GM18519 (cell line): ENCODE measurements at regions not wholly inside any gene's neighbourhood (a gene's known extent, or its start where the extent isn't known, plus 50 kb on each side); places are given as distances from the start of the nearest gene placed in this dataset.
"Not testable (repeated sequence)": the region's sequence is repeated elsewhere in the genome, so short reads cannot be mapped to it uniquely, and the experiment has no call there.

Experiments
- ATAC-seq: cut with Tn5 transposase; IDR thresholded peaks from one replicate; pipeline ENCODE4 v1.9.1; 2021; ENCODE audit warnings: mild to moderate bottlenecking, moderate library complexity; ENCODE audit not compliant: unreplicated experiment, low FRiP score

DNA sequence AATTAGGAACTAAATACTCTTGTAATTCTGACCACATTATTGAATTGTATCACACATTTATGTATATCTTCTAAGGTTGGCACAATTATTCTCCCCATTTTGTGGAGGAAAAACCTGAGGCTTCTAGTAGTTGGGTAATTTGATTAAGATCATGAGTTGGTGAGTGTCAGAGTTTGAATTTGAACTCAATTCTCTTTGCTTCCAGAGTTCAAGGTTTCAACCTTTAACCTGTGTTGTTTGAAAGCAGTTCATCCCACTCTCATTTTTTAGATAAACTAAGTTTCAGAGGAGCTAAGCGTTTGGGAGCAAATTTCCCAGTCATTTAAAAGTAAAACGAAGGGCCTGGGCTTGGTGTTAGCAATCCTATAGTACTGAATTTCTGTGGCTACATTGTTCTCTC, 293.4 kb downstream of the ADGRL2 start:
- no peak for ATAC-seq

GRCh38 chr1:82091729-82092128, 291.0 kb downstream of the ADGRL2 start:
- no peak for ATAC-seq

DNA sequence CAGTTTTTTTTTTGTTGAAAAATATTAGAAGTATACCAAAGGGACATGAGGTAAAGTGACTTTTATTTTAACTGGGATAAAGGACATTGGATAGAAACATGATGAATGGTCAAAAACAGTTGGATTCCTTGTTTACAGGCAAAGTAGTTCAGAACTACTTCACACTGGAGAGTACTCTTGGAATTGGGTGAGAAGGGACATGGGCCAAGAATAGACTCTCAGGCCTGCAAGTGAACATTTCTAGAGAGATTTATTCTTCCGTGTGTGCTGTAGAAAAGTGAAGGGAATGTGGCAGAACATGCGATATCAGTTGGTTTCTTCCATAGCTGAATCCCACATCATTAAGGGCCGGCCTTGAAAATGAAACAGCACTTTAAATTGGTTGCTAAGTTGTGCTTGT, 290.5 kb downstream of the ADGRL2 start:
- no peak for ATAC-seq

DNA sequence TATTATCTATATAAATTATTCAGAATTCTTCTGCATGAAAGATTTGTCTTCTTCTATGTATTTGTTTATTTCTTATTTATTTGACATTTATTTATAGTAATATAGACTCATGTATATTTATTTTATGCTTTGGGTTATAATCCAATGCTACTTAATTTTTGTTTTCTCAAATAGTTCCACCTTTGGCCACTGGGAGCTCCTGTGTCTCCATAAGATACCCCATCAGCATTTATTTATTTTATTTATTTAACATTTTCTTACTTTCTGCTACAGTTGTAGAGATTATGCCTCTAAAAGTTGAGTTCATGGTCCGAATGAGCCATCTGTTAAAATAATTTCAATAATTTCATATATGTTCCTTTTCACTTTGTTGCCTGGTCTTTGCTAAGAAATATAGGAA, 289.4 kb downstream of the ADGRL2 start:
- ATAC-seq, result no peak

- no peak for ATAC-seq
These were observed 286.0 kb downstream of the ADGRL2 start for GRCh38 chr1:82086739-82087138.

DNA sequence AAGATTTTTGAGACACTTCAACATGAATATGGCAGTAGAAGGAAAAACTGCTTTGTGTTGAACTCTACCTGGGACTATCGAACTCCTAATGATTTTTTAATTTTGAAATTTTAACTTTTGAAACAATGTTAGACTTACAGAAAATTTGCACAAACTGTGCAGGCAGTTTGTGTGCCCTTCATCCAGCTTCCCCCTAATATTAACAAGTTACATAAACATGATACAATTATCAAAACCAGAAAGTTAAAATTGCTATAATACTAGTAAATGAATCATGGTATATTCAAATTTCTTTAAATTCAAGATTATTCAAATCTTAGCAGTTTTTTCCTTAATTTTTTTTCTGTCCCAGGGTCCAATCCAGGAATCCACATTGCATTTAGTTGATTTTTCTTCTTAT, 278.9 kb downstream of the ADGRL2 start:
- no peak for ATAC-seq

GRCh38 chr1:82073659-82074058, 272.9 kb downstream of the ADGRL2 start:
- no peak for ATAC-seq

- ATAC-seq, result no peak
These were observed 272.3 kb downstream of the ADGRL2 start for GRCh38 chr1:82073071-82073470.

DNA sequence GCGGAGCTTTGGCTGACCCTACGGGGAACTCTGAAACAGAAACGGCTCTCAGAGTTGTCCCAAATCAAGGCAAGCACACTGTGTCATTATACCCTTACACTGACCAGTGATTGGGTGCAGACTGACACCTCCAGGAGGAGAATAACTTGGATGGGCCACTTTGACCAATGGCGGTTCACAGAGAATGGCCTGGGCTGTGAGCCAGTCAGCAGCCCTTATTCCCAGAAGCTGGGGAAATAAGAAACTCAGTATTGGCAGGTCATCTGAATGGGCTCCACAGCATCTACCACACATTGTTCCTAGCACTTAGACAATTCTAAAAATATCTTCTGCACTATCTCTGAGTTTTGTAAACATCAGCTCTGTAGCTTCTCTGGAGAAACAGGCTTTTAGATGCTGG, 265.2 kb downstream of the ADGRL2 start:
- no peak for ATAC-seq

- no peak for ATAC-seq
These were observed 264.0 kb downstream of the ADGRL2 start for GRCh38 chr1:82064691-82065090.

GRCh38 chr1:82062206-82062605, 261.5 kb downstream of the ADGRL2 start:
- no peak for ATAC-seq

- no peak for ATAC-seq
These were observed 259.2 kb downstream of the ADGRL2 start for GRCh38 chr1:82059959-82060358.

- ATAC-seq, result no peak
These were observed 256.3 kb downstream of the ADGRL2 start for GRCh38 chr1:82057011-82057410.

DNA sequence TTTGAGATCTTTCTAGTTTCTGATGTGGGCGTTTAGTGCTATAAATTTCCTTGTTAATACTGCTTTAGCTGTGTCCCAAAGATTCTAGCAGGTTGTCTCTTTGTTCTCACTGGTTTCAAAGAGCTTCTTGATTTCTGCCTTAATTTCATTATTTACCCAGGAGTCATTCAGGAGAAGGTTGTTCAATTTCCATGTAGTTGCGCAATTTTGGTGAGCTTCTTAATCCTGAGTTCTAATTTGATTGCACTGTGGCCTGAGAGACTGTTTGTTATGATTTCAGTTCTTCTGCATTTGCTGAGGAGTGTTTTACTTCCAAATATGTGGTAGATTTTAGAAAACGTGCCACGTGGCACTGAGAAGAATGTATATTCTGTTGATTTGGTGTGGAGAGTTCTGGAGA, 254.6 kb downstream of the ADGRL2 start:
- ATAC-seq, result not testable (repeated sequence)

GRCh38 chr1:82052563-82052962, 251.8 kb downstream of the ADGRL2 start:
- ATAC-seq, result no peak

DNA sequence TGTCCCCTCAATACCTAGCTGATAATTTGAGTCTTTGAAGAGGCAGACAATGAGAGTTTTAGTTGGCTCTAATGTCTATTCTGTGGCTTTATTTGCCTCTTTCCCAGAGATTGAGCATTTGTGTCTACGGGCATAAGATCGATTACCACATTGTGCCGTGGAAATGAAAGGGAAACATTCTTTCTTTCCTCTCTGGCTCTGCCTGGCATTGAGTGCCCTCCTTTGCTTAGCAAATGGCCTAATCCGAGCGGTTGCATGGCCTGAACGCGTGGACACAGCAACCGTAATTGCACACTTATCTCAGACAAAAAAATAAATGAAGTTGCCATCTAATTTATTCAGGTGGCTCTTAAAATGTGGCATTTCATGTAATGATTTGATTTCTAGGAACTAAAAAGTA, 247.9 kb downstream of the ADGRL2 start:
- no peak for ATAC-seq

DNA sequence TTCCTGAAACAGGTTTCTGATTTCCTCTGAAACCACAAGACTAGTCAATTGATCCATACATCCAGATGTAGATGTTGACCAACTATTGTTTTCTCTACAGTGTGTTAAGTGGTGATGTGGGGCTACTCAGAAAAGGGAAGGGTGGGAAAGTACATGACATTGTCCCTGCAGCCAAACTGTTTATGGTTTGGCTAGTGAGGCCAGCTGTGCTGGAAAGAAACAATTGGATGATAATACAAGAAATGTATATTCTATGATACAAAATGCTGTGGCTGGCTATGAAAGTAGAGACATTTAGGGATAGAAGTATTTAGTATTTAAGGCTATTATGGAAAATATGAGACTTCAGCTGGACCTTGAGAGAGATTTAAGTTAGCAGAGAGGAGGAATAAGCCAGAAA, 244.5 kb downstream of the ADGRL2 start:
- ATAC-seq, result no peak

- no peak for ATAC-seq
These were observed 243.8 kb downstream of the ADGRL2 start for GRCh38 chr1:82044536-82044935.

- no peak for ATAC-seq
These were observed 243.4 kb downstream of the ADGRL2 start for GRCh38 chr1:82044111-82044510.

GRCh38 chr1:82042306-82043060, 241.7 kb downstream of the ADGRL2 start:
- ATAC-seq, result no peak
